HG02938 (cell line): ENCODE measurements at regions not wholly inside any gene's neighbourhood (a gene's known extent, or its start where the extent isn't known, plus 50 kb on each side); places are given as distances from the start of the nearest gene placed in this dataset.
A peak's percentile ranks its signal among the peaks of the same experiment; 100 is the strongest.
"Not testable (repeated sequence)": the region's sequence is repeated elsewhere in the genome, so short reads cannot be mapped to it uniquely, and the experiment has no call there.

Experiments used
- ATAC-seq: cut with Tn5 transposase; IDR thresholded peaks from one replicate; pipeline ENCODE4 v1.9.1; 2021; ENCODE audit warnings: mild to moderate bottlenecking, moderate library complexity; ENCODE audit not compliant: unreplicated experiment

DNA sequence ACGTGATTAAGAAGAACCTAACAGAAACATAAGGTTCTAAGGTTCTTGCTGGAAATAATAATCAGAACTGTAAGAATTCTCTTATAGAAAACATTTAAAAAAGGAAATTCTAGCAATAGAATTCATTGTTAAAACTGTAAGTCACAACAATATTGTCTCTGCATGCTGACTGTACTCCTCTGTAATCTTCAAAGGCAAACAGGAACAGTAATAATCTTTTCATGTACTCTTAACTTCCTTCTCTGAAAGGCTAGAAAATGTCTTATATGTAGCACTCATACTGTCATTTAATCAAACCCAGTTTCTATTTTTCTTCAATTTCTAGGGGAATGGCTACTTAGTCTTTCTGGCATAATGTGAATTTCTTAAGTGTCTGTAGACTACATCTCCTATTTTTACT lies 103.5 kb upstream of the AGAP9 start:
- not testable (repeated sequence) for ATAC-seq

DNA sequence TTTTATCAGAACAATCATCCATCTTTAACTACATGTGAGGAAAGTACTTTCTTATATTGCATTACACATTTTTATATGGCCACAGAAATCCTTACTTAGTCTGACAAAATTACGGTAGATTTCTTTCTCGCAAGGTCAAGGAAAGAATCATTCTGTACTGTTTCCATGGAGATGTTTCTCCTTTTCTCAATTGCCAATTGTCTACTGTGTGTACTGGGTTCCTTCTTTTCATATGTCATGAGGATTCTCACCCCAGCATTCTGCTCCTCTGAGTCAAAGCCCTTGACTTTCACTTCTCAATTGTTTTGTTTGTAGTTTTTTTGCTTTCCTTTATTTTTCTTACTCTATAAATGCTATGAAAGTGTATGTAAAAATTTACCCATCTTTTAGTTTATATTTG lies 99.3 kb upstream of the AGAP9 start:
- not testable (repeated sequence) for ATAC-seq

- ATAC-seq, result not testable (repeated sequence)
Observed at GRCh38 chr10:47619300-47620012, 96.0 kb upstream of the AGAP9 start.

GRCh38 chr10:47609311-47609710 lies 85.9 kb upstream of the AGAP9 start:
- not testable (repeated sequence) for ATAC-seq

DNA sequence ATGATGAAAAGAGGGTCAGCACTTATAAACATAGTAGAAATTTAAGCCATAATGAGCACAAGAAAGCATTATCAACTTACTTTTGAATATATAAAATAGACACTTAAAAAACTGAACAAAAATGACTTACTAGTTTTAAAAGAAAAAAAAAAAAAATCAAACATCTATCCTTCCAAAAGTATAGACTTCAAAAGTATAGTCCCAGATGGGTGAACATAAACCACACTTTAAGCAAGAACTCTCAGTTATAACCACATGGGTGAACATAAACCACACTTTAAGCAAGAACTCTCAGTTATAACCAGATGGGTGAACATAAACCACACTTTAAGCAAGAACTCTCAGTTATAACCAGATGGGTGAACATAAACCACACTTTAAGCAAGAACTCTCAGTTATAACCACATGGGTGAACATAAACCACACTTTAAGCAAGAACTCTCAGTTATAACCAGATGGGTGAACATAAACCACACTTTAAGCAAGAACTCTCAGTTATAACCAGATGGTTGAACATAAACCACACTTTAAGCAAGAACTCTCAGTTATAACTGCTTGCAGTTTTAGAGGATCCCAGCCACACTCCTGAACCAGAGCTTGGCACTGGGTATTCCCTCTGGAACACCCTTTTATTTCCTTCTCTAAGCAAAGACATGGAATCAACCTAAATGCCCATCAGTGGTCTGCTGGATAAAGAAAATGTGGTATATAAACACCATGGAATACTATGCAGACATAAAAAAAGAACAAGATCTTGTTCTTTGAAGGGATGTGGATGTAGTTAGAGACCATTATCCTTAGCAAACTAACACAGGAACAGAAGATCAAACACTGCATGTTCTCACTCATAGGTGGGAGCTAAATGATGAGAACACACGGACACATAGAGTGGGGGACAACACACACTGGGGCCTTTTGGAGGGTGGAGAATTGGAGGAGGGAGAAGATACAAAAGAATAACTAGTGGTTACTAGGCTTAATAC lies 82.6 kb upstream of the AGAP9 start:
- ATAC-seq, result not testable (repeated sequence)

DNA sequence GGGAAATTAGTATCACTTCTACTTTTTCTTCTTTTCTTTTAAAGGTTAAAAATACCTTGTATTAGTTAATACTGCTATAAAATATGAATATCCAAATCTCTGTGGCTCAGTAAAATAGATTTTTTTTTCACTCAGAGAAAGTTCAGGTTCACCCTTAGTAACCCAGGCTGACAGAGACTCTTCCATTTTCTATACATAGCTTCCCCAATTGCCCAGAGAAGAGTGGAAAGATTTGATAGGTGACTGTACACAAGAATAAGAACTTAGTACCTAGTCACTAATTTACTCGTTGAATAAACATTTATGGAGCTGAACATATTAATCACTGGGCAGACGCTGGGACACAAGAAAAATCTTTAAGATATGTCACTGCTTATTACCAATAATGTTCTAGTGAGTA lies 77.2 kb upstream of the AGAP9 start:
- not testable (repeated sequence) for ATAC-seq

- not testable (repeated sequence) for ATAC-seq
Observed at GRCh38 chr10:47600127-47600526, 76.7 kb upstream of the AGAP9 start.

GRCh38 chr10:47599657-47600056 lies 76.2 kb upstream of the AGAP9 start:
- not testable (repeated sequence) for ATAC-seq

GRCh38 chr10:47593805-47594204 lies 70.4 kb upstream of the AGAP9 start:
- not testable (repeated sequence) for ATAC-seq

GRCh38 chr10:47593129-47593528 lies 69.7 kb upstream of the AGAP9 start:
- ATAC-seq, result not testable (repeated sequence)

DNA sequence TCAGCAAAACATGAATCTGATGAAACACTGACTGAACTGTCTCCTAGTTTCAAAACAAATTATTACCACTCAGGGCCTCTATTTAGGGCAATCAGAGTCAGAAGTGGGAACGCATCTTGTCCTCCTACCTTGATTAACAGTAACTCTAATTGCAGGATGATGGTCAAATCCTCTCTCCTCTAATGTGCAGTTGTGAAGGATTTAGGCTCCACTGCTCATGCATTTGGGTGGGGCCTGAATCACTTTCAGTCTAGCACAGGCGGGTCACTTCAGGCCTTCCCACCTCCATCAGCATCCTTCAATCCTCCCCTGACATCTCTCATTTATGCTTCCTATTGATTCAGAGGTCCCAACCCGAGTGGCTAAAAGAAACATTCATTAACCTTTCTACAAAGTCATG lies 67.5 kb upstream of the AGAP9 start:
- not testable (repeated sequence) for ATAC-seq

DNA sequence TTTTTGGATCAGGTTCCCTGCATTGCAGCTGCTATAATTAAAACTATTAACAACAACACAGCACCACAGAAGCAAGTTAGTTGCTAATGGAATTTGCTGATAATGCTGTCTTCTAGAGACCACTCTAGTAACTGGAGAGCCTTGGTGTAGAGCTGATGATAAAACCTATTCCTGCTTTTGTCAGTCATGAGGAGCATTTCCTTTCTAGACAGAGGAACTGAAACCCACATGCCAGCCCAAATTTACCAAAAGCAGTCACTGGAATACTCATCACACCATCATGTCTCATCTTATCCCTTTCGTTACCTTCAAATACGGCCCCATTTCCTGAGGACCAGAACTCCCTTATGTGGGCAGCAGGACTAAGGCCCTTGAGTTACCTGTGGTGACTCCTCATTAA lies 67.1 kb upstream of the AGAP9 start:
- not testable (repeated sequence) for ATAC-seq

GRCh38 chr10:47582051-47582450 lies 58.6 kb upstream of the AGAP9 start:
- not testable (repeated sequence) for ATAC-seq

DNA sequence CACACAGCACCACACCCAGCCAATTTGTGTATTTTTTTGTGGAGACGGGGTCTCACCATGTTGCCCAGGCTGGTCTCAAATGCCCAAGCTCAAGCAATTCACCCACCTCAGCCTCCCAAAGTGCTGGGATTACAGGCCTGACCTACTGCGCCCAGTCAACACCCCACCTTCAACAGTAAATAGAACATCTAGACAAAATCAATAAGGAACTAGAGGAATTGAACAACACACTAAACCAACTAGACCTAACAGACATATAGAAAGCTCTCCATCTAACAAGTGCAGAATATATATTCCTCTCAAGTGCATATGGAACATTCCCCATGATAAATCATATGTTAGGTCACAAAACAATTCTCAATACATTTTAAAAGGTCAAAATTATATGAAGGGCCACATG lies 56.6 kb upstream of the AGAP9 start:
- ATAC-seq, result not testable (repeated sequence)

GRCh38 chr10:47578547-47578946 lies 55.1 kb upstream of the AGAP9 start:
- peak; percentile 99 for ATAC-seq
